ENCODE measurements at regions not wholly inside any gene's neighbourhood (a gene's known extent, or its start where the extent isn't known, plus 50 kb on each side); places are given as distances from the start of the nearest gene placed in this dataset.

- DNase-seq (ENCODE audit: low read depth in 2 of 2) = no peak
Observed at GRCh38 chr5:8843771-8844170, 702.1 kb downstream of the SEMA5A start.

- no peak for DNase-seq (ENCODE audit: low read depth in 2 of 2)
Observed at GRCh38 chr5:8844206-8844605, 701.7 kb downstream of the SEMA5A start.

GRCh38 chr5:8844847-8845246, 701.0 kb downstream of the SEMA5A start:
- DNase-seq (ENCODE audit: low read depth in 2 of 2) = peak in 1 of 2 donors; percentile 17

GRCh38 chr5:8845296-8845695, 700.6 kb downstream of the SEMA5A start:
- DNase-seq (ENCODE audit: low read depth in 2 of 2) = no peak

GRCh38 chr5:8848366-8848765, 697.5 kb downstream of the SEMA5A start:
- no peak for DNase-seq (ENCODE audit: low read depth in 2 of 2)

- peak; percentile 35 to 73 for DNase-seq (ENCODE audit: low read depth in 2 of 2)
Observed at GRCh38 chr5:8848997-8849594, 696.8 kb downstream of the SEMA5A start.

GRCh38 chr5:8851101-8851500, 694.8 kb downstream of the SEMA5A start:
- DNase-seq (ENCODE audit: low read depth in 2 of 2) = no peak

GRCh38 chr5:8857051-8857450, 688.8 kb downstream of the SEMA5A start:
- no peak for DNase-seq (ENCODE audit: low read depth in 2 of 2)

- peak; percentile 20 to 61 for DNase-seq (ENCODE audit: low read depth in 2 of 2)
Observed at GRCh38 chr5:8861764-8862163, 684.1 kb downstream of the SEMA5A start.

GRCh38 chr5:8864053-8864452, 681.8 kb downstream of the SEMA5A start:
- DNase-seq (ENCODE audit: low read depth in 2 of 2) = peak; percentile 7 to 20

- no peak for DNase-seq (ENCODE audit: low read depth in 2 of 2)
Observed at GRCh38 chr5:8865266-8865665, 680.6 kb downstream of the SEMA5A start.

GRCh38 chr5:8865686-8866374, 680.0 kb downstream of the SEMA5A start:
- no peak for DNase-seq (ENCODE audit: low read depth in 2 of 2)

- no peak for DNase-seq (ENCODE audit: low read depth in 2 of 2)
Observed at GRCh38 chr5:8868283-8868682, 677.6 kb downstream of the SEMA5A start.

GRCh38 chr5:8869932-8870331, 675.9 kb downstream of the SEMA5A start:
- DNase-seq (ENCODE audit: low read depth in 2 of 2) = no peak

- DNase-seq (ENCODE audit: low read depth in 2 of 2) = no peak
Observed at GRCh38 chr5:8870349-8870958, 675.4 kb downstream of the SEMA5A start.

GRCh38 chr5:8870959-8871355, 674.9 kb downstream of the SEMA5A start:
- no peak for DNase-seq (ENCODE audit: low read depth in 2 of 2)

- DNase-seq (ENCODE audit: low read depth in 2 of 2) = no peak
Observed at GRCh38 chr5:8871446-8871845, 674.4 kb downstream of the SEMA5A start.

- no peak for DNase-seq (ENCODE audit: low read depth in 2 of 2)
Observed at GRCh38 chr5:8875722-8876121, 670.2 kb downstream of the SEMA5A start.

GRCh38 chr5:8879248-8879647, 666.6 kb downstream of the SEMA5A start:
- DNase-seq (ENCODE audit: low read depth in 2 of 2) = no peak

- DNase-seq (ENCODE audit: low read depth in 2 of 2) = no peak
Observed at GRCh38 chr5:8884029-8884428, 661.8 kb downstream of the SEMA5A start.

- no peak for DNase-seq (ENCODE audit: low read depth in 2 of 2)
Observed at GRCh38 chr5:8892926-8893325, 652.9 kb downstream of the SEMA5A start.

- no peak for DNase-seq (ENCODE audit: low read depth in 2 of 2)
Observed at GRCh38 chr5:8894031-8894430, 651.8 kb downstream of the SEMA5A start.

- DNase-seq (ENCODE audit: low read depth in 2 of 2) = no peak
Observed at GRCh38 chr5:8895062-8895461, 650.8 kb downstream of the SEMA5A start.

All from dermis microvascular lymphatic vessel endothelial cell (primary cell).